H9 (cell line): ENCODE measurements at regions not wholly inside any gene's neighbourhood (a gene's known extent, or its start where the extent isn't known, plus 50 kb on each side); places are given as distances from the start of the nearest gene placed in this dataset.

Experiments
- DNase-seq: peaks from one replicate; pipeline ENCODE4 v3.0.0-alpha.2; 2017
- H2AFZ ChIP-seq: one replicate; pipeline ENCODE4 v1.6.1; 2013; ENCODE audit warnings: mild to moderate bottlenecking, low read length, control low read depth, moderate library complexity
- H2AK5ac ChIP-seq: 2 replicates; pipeline ENCODE4 v1.6.1; 2013; ENCODE audit warnings: low read length, control low read depth, mixed read lengths; ENCODE audit not compliant: insufficient read length
- H2BK120ac ChIP-seq: one replicate; pipeline ENCODE4 v1.6.1; 2013; ENCODE audit warnings: low read depth, mild to moderate bottlenecking, low read length, control low read depth, inconsistent platforms; ENCODE audit not compliant: poor library complexity, severe bottlenecking
- H2BK12ac ChIP-seq: 2 replicates; pipeline ENCODE4 v1.6.1; 2013; ENCODE audit warnings: low read length, control low read depth, mixed read lengths, low read depth; ENCODE audit not compliant: insufficient read length
- H2BK15ac ChIP-seq: 2 replicates; pipeline ENCODE4 v1.6.1; 2013; ENCODE audit warnings: low read depth, low read length, control low read depth
- H2BK20ac ChIP-seq: one replicate; pipeline ENCODE4 v1.6.1; 2013; ENCODE audit warnings: low read depth, mild to moderate bottlenecking, low read length, control low read depth, inconsistent platforms; ENCODE audit not compliant: poor library complexity, severe bottlenecking
- H2BK5ac ChIP-seq: 2 replicates; pipeline ENCODE4 v1.6.1; 2013; ENCODE audit warnings: low read length, control low read depth, mixed read lengths; ENCODE audit not compliant: insufficient read length
- H3K14ac ChIP-seq: 2 replicates; pipeline ENCODE4 v1.6.1; 2013; ENCODE audit warnings: low read length, control low read depth; ENCODE audit not compliant: insufficient read depth
- H3K18ac ChIP-seq: 2 replicates; pipeline ENCODE4 v1.6.1; 2013; ENCODE audit warnings: low read depth, mild to moderate bottlenecking, mixed read lengths, low read length, control low read depth; ENCODE audit not compliant: insufficient read length
- H3K23ac ChIP-seq: 2 replicates; pipeline ENCODE4 v1.6.1; 2013; ENCODE audit warnings: low read length, control low read depth, mixed read lengths, low read depth; ENCODE audit not compliant: insufficient read length
- H3K23me2 ChIP-seq: 2 replicates; pipeline ENCODE4 v1.6.1; 2013; ENCODE audit warnings: low read depth, mild to moderate bottlenecking, mixed read lengths, low read length, control low read depth; ENCODE audit not compliant: insufficient read length, poor library complexity, severe bottlenecking
- H3K27ac ChIP-seq: 2 replicates; pipeline ENCODE4 v1.5.1; 2013; ENCODE audit warnings: low read length, control low read depth, mixed read lengths, low read depth; ENCODE audit not compliant: insufficient read length
- H3K27me3 ChIP-seq: 2 replicates; pipeline ENCODE4 v1.6.1; 2013; ENCODE audit warnings: low read length, control low read depth, inconsistent platforms; ENCODE audit not compliant: insufficient read depth
- H3K4ac ChIP-seq: 2 replicates; pipeline ENCODE4 v1.6.1; 2013; ENCODE audit warnings: low read depth, mild to moderate bottlenecking, control low read depth, inconsistent platforms, low read length, moderate library complexity
- H3K4me1 ChIP-seq: 2 replicates; pipeline ENCODE4 v1.6.1; 2013; ENCODE audit warnings: low read length, control low read depth, inconsistent platforms; ENCODE audit not compliant: insufficient read depth
- H3K4me2 ChIP-seq: 2 replicates; pipeline ENCODE4 v1.6.1; 2013; ENCODE audit warnings: low read length, control low read depth, mixed read lengths; ENCODE audit not compliant: insufficient read length, insufficient read depth
- H3K56ac ChIP-seq: 2 replicates; pipeline ENCODE4 v1.6.1; 2013; ENCODE audit warnings: low read depth, mild to moderate bottlenecking, mixed read lengths, low read length, control low read depth; ENCODE audit not compliant: insufficient read length
- H3K79me1 ChIP-seq: 2 replicates; pipeline ENCODE4 v1.6.1; 2013; ENCODE audit warnings: low read depth, mild to moderate bottlenecking, moderate library complexity, low read length, control low read depth, inconsistent platforms; ENCODE audit not compliant: insufficient read depth, poor library complexity, severe bottlenecking
- H3K79me2 ChIP-seq: 2 replicates; pipeline ENCODE4 v1.6.1; 2013; ENCODE audit warnings: low read length, control low read depth, inconsistent platforms; ENCODE audit not compliant: insufficient read depth
- H3K9ac ChIP-seq: 2 replicates; pipeline ENCODE4 v1.6.1; 2013; ENCODE audit warnings: low read length, control low read depth, mixed read lengths; ENCODE audit not compliant: insufficient read length; ENCODE audit errors: extremely low read depth
- H3K9me3 ChIP-seq: one replicate; pipeline ENCODE4 v1.6.1; 2013; ENCODE audit warnings: low read depth, low read length, inconsistent platforms; ENCODE audit not compliant: control insufficient read depth
- H3T11ph ChIP-seq: one replicate; pipeline ENCODE4 v1.6.1; 2013; ENCODE audit warnings: mild to moderate bottlenecking, low read length, control low read depth, inconsistent platforms
- H4K20me1 ChIP-seq: one replicate; pipeline ENCODE4 v1.6.1; 2013; ENCODE audit not compliant: control insufficient read depth, insufficient read length, insufficient read depth
- H4K5ac ChIP-seq: 2 replicates; pipeline ENCODE4 v1.6.1; 2013; ENCODE audit warnings: low read depth, mild to moderate bottlenecking, mixed read lengths, low read length, control low read depth; ENCODE audit not compliant: insufficient read length
- H4K8ac ChIP-seq: replicated peaks from 2 replicates; pipeline ENCODE4 v1.6.1; 2013; ENCODE audit warnings: low read length, control low read depth, mixed read lengths, low read depth; ENCODE audit not compliant: insufficient read length
- H4K91ac ChIP-seq: 2 replicates; pipeline ENCODE4 v1.6.1; 2013; ENCODE audit warnings: low read depth, mild to moderate bottlenecking, moderate library complexity, mixed read lengths, low read length, control low read depth; ENCODE audit not compliant: insufficient read length
- H3K27ac Mint-ChIP-seq, 3 experiments: 2 replicates in 2 of 3; 3 replicates in 1 of 3; pipeline ENCODE4 v1.8.0; 2020 to 2021; ENCODE audit warnings: mixed read lengths in 3 of 3, mild to moderate bottlenecking in 1 of 3, moderate library complexity in 1 of 3
- H3K27me3 Mint-ChIP-seq: 2 replicates; pipeline ENCODE4 v1.8.0; 2021; ENCODE audit warnings: low read depth, mild to moderate bottlenecking, moderate library complexity, mixed read lengths
- H3K36me3 Mint-ChIP-seq, 3 experiments: 2 replicates in 2 of 3; 3 replicates in 1 of 3; pipeline ENCODE4 v1.8.0; 2020 to 2021; ENCODE audit warnings: low read depth in 3 of 3, mixed read lengths in 3 of 3; ENCODE audit not compliant: insufficient read depth in 1 of 3
- H3K4me1 Mint-ChIP-seq, 2 experiments: 2 replicates each; pipeline ENCODE4 v1.8.0; 2020; ENCODE audit warnings: mixed read lengths in 2 of 2
- H3K4me3 Mint-ChIP-seq, 2 experiments: 2 replicates in 1 of 2; 3 replicates in 1 of 2; pipeline ENCODE4 v1.8.0; 2020 to 2021; ENCODE audit warnings: mild to moderate bottlenecking in 2 of 2, mixed read lengths in 2 of 2, moderate library complexity in 1 of 2
- H3K9me3 Mint-ChIP-seq, 2 experiments: 2 replicates in 1 of 2; 3 replicates in 1 of 2; pipeline ENCODE4 v1.8.0; 2020; ENCODE audit warnings: mild to moderate bottlenecking in 2 of 2, mixed read lengths in 2 of 2, moderate library complexity in 1 of 2
- CTCF ChIP-seq: fragments of 200-600 bp; sonication (generic); conservative IDR thresholded peaks from 3 replicates; pipeline ENCODE4 v1.8.0; 2021; ENCODE audit warnings: antibody characterized with exemption, mild to moderate bottlenecking
- WGBS: extraction: QIAGEN DNeasy Blood & Tissue Kit; methylation state at CpG from one replicate; pipeline ENCODE4 v1.1.7; 2013; ENCODE audit warnings: missing lambda C conversion rate, low lambda C conversion rate, mixed read lengths; ENCODE audit not compliant: insufficient read length; ENCODE audit errors: extremely low coverage; 5-methylcytosine and 5-hydroxymethylcytosine counted together

GRCh38 chr22:25420471-25420924 is 144.0 kb upstream of the GRK3 start:
- Histone ChIP-seq H2AFZ (no peak overlapping the region), H2BK20ac (no peak overlapping the region), H4K91ac (no peak overlapping the region), H3K56ac (no peak overlapping the region), H2AK5ac (no peak overlapping the region), H3K4me2 (peak overlapping the region; percentile 32), H3K9me3 (no peaks in the 10 kb centered on the region), H3T11ph (no peak overlapping the region), H2BK12ac (no peak overlapping the region), H4K20me1 (no peaks in the 10 kb centered on the region), H4K8ac (no peak overlapping the region), H3K18ac (no peak overlapping the region), H2BK5ac (no peak overlapping the region), H2BK15ac (no peak overlapping the region), H4K5ac (no peak overlapping the region), H3K14ac (no peak overlapping the region), H3K23me2 (no peaks in the 10 kb centered on the region), H3K9ac (no peak overlapping the region), H3K23ac (no peak overlapping the region), H3K4me1 (peaks cover 3% of the 10 kb centered on the region; the same call in 1 of the 2 replicates), H3K27me3 (peaks cover 14% of the 10 kb centered on the region; the same call in 1 of the 2 replicates), H3K4ac (no peak overlapping the region), H3K27ac (no peak overlapping the region), H3K79me1 (no peaks in the 10 kb centered on the region), H2BK120ac (no peak overlapping the region), H3K79me2 (no peaks in the 10 kb centered on the region)
- peaks cover 75% of the 10 kb centered on the region for H3K27me3 Mint-ChIP-seq
- no peak for DNase-seq
- H3K4me1 Mint-ChIP-seq: peaks cover 29 to 46% of the 10 kb centered on the region in 2 experiments
- WGBS: no CpG with 5 or more reads among the region's 21 CpGs
- peaks cover 0 to under 1% of the 10 kb centered on the region in 2 experiments; a peak in 2 of 5 replicates for H3K9me3 Mint-ChIP-seq
- TF ChIP-seq CTCF: no peak
- 0 out of 7 replicates have a peak, but pooled peaks cover 0 to 2% (median 0%) of the 10 kb centered on the region in 3 experiments for H3K36me3 Mint-ChIP-seq
- H3K4me3 Mint-ChIP-seq: peak overlapping the region; percentile 47 to 61
- H3K27ac Mint-ChIP-seq: no peak overlapping the region
